ENCODE measurements at regions not wholly inside any gene's neighbourhood (a gene's known extent, or its start where the extent isn't known, plus 50 kb on each side); places are given as distances from the start of the nearest gene placed in this dataset.

DNA sequence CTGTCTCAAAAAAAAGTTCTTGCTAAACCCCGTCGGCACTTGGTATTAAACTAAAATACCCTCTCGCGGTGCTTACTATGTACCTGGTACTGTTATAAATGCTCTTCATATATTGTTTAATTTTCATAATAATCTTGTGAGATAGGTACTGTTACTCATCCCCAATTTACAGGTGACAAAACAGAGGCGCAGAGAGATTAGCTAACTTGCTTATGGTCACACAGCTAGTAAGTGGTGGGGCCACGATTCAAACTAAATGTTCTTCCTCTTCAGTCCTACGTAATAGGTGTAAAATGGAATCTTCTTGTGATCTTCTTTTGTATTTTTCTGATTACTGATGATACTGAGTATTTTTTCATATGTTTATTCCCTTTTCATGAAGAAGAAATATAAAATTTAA lies 51.3 kb downstream of the TET3 start:
- Mint-ChIP-seq H3K4me3 (no peak overlapping the region), H3K9me3 (no peaks in the 10 kb centered on the region), H3K27ac (peak overlapping the region; percentile 85), H3K27me3 (no peaks in the 10 kb centered on the region), H3K4me1 (peaks cover 90% of the 10 kb centered on the region), H3K36me3 (no peaks in the 10 kb centered on the region)

DNA sequence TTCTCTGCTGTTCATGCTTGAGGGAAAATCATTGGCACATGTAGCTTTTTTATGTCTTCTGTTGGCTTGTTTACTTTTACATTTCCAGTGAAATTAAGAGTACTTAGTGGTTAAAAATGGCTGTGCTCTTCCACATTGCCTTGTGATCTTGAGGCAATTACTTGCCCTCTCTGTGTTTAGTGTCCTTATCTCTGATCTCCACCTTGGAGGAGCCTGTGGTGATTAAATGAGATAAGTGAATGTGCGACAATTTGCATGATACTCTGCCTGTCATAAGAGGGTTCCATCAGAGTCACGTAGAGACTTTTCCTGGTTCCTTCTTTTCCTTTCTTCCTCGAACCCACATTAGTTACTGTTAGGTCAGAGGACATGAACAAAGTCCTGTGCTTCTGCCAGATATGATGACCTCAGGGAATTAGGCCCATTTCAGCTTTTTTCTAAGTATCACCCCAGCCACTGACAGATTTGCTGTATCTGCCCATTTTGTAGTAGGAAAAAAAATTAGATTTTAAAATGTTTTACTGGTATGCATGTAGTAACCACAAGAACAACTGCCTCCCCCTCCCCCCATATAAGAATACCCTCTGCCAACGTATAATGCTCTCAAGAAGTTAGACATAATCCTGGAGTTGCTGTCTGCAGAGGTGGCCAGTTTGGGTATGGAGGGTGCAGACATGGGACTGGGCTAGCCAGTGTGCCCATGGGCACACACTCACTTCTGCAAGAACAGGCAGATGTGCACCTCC lies 51.9 kb downstream of the TET3 start:
- no peaks in the 10 kb centered on the region for H3K9me3 Mint-ChIP-seq
- H3K4me3 Mint-ChIP-seq = no peak overlapping the region
- H3K27me3 Mint-ChIP-seq = no peaks in the 10 kb centered on the region
- H3K36me3 Mint-ChIP-seq = no peaks in the 10 kb centered on the region
- H3K4me1 Mint-ChIP-seq = peaks cover 90% of the 10 kb centered on the region
- H3K27ac Mint-ChIP-seq = peak overlapping the region; percentile 85

DNA sequence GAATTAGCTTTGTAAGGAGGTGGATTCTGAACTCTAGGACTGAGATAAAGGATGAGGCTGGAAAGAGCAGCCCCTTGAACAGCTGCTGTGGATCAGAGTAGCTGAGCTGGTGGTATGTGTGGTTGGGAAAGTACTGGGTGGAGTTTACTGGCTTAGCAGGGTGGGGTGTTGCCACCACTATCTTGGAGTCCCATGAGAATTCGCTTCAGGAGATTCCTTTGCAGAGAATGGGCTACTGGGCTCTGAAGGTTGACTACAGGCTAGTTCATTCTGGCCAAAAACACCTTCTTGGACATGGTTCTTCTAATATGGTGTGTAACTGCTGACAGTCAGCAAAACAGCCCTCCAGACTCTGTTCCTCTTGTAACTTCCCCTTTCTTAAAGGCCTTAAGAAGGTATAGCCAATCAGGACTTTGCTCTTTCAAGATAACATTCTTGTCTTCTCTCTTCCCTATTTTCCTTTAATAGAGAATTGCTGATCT lies 52.7 kb downstream of the TET3 start:
- no peaks in the 10 kb centered on the region for H3K9me3 Mint-ChIP-seq
- peaks cover 88% of the 10 kb centered on the region for H3K4me1 Mint-ChIP-seq
- peak overlapping the region; percentile 73 for H3K27ac Mint-ChIP-seq
- H3K4me3 Mint-ChIP-seq = peak overlapping the region; percentile 20
- no peaks in the 10 kb centered on the region for H3K36me3 Mint-ChIP-seq
- H3K27me3 Mint-ChIP-seq = no peaks in the 10 kb centered on the region

DNA sequence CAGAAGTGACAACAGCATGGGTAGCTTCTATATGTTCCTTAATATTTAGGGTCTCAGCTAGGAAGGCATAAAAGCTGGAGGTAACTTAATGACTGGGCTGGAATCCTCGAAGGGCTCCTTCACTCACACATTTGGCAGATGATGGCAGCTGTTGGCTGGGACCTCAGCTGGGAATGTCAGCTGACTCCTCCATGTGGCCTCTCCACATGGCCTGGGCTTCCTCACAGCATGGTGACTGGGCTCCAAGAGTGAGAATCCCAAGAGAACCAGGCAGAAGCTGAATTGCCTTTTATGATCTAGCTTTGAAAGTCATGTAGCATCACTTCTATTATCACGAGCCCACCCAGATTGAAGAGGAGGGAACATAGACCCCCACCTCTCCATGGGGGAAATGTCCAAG lies 54.9 kb downstream of the TET3 start:
- Mint-ChIP-seq H3K27ac (no peak overlapping the region), H3K27me3 (no peaks in the 10 kb centered on the region)

DNA sequence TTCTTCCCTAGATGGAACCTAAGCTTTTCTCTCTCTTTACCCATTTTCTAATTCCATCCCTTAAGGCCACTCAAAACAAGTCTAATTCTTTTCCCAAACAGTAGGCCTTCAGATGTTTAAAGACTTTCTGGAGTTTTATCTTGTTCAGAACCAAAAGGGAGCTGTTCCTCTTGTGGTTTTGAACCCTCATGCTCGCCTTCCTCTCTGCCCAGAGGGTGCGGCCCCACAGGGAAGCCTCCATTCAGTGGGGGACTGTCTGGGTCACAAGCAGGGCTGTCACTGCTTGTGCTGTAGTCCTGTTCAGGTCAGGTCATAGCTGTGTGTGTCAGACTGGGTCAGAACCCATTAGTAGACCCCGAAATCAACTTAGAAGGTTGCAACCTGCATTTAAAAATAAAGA lies 56.5 kb downstream of the TET3 start:
- peaks cover 90% of the 10 kb centered on the region for H3K4me1 Mint-ChIP-seq
- peak overlapping the region; percentile 49 for H3K4me3 Mint-ChIP-seq
- H3K36me3 Mint-ChIP-seq = no peaks in the 10 kb centered on the region
- no peaks in the 10 kb centered on the region for H3K9me3 Mint-ChIP-seq
- peak overlapping the region; percentile 41 for H3K27ac Mint-ChIP-seq
- no peaks in the 10 kb centered on the region for H3K27me3 Mint-ChIP-seq

More for the DNA sequence above, 54.9 kb downstream of the TET3 start:
- H3K4me1 Mint-ChIP-seq = peaks cover 83% of the 10 kb centered on the region
- no peaks in the 10 kb centered on the region for H3K36me3 Mint-ChIP-seq
- H3K4me3 Mint-ChIP-seq = peak overlapping the region; percentile 0
- no peaks in the 10 kb centered on the region for H3K9me3 Mint-ChIP-seq

DNA sequence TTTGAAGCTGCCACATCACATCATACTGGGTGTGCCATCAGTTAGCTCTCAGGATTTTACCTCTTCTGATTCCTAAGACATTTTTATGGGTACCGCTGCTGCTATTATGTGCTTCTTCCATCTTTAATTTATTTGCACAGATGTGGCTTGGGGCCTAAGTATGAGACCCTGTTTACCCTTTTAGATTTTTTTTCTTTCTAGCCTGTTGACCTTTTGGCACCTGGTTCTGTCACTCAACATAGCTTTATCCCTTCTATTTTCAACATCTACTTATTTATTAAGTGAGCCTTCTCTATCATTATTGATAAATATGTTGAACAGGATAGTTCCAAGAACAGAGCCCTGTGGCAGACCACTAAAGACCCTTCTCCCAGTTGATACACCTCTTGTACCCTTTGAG lies 57.0 kb downstream of the TET3 start:
- Mint-ChIP-seq H3K9me3 (no peaks in the 10 kb centered on the region), H3K4me3 (no peak overlapping the region), H3K27ac (no peak overlapping the region), H3K4me1 (peaks cover 84% of the 10 kb centered on the region), H3K36me3 (no peaks in the 10 kb centered on the region), H3K27me3 (no peaks in the 10 kb centered on the region)

DNA sequence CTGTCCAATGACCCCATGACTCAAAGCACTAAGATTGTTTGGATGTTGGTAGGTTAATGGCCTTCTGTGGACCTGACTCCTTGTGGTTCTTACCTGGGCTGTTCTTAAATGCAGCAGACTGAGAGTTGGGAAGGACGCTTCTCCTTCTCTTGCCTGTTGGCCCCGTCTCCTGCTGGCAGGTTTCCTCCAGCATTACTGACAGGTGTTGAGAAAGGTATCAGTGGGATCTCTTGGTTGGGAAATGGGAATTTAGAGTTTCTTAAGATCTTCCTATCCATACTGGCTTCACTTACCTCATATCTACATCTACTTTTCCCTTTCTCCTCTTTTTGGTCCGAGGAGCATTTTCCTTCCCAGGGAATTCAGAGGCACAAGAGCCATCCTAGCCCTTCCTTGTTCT lies 57.9 kb downstream of the TET3 start:
- no peaks in the 10 kb centered on the region for H3K9me3 Mint-ChIP-seq
- peak overlapping the region; percentile 60 for H3K27ac Mint-ChIP-seq
- no peaks in the 10 kb centered on the region for H3K27me3 Mint-ChIP-seq
- H3K36me3 Mint-ChIP-seq = no peaks in the 10 kb centered on the region
- H3K4me1 Mint-ChIP-seq = peaks cover 76% of the 10 kb centered on the region
- H3K4me3 Mint-ChIP-seq = no peak overlapping the region

DNA sequence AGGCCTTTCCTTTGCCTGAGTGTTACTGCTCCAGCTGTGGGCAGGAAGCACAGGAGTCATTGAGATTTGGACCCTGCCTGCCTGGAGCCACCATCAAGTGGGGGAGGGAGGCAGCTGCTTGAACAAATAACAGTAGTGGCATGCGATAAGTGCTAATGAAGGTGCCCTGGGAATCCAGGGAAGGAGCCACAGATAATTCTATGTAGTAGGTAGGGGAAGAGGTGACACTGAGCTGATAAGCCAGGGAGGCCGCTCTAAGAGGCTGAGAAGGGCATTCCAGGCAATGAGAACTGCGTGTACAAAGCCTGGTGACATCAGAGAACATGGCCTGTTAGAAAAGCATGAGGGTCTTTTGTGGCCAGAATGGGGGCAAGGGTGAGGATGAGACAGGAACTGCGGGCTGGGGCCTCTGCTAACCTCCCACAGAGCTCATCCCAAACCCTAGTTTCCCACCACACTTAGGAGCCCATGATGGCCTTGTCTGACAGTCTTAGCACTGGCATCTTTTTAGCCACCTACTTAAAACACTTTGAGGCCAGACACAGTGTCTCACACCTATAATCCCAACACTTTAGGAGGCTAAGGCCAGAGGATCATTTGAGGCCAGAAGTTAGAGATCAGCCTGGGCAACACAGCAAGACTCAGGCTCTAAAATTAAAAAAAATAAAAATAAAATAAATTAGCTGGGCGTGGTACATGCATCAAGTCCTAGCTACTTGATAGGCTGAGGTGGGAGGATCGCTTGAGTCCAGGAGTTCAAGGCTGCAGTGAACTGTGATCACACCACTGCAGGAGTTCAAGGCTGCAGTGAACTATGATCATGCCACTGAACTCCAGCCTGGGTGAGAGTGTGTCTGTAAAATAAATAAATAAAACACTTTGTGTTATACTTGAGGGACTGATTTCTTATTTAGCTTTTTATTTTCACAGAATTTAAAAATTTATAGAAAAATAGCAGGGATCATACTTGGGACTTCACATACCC lies 58.9 kb downstream of the TET3 start:
- Mint-ChIP-seq H3K4me3 (no peak overlapping the region), H3K27ac (no peak overlapping the region), H3K36me3 (no peaks in the 10 kb centered on the region), H3K27me3 (no peaks in the 10 kb centered on the region), H3K9me3 (no peaks in the 10 kb centered on the region), H3K4me1 (peaks cover 71% of the 10 kb centered on the region)

DNA sequence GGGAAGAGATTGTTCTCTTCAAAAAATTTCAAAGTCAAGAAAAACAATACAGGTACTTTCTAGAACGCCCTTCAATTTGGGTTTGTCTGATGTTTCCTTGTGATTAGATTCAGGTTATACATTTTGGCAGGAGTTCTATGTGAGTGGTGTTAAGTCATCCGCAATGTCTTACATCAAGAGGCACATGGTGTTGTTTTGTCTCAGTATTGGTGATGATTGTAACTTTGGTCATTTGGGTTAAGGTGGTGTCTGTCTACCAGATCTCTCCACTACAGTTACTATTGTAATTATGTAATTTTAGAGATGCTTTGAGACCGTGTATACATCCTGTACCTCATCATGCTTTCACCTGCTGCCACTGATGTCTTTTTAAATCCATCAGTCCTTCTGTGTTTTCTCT lies 60.3 kb downstream of the TET3 start:
- Mint-ChIP-seq H3K9me3 (no peaks in the 10 kb centered on the region), H3K27ac (peak overlapping the region; percentile 72), H3K4me1 (peaks cover 70% of the 10 kb centered on the region), H3K27me3 (no peaks in the 10 kb centered on the region), H3K36me3 (no peaks in the 10 kb centered on the region), H3K4me3 (no peak overlapping the region)

DNA sequence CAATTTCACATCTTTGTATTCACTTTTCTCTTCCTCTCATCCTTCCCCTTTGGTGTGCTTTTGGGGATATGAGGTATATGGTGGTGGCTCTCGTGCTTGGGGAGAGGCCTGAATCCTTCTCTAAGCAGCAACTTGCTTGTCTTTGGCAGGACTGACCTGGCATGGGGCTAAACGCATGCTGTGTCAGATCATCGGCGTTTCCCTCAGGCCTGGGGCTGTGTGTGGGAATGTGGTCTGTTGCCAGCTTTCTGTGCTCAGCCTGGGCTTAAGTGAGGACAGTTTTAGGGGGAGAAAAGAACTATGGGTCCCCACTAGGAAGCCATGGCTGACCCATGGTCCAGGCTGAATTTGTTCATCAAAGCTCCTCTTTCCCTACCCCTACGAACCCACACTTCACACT lies 60.7 kb downstream of the TET3 start:
- no peak overlapping the region for H3K4me3 Mint-ChIP-seq
- no peaks in the 10 kb centered on the region for H3K9me3 Mint-ChIP-seq
- H3K27me3 Mint-ChIP-seq = no peaks in the 10 kb centered on the region
- peak overlapping the region; percentile 72 for H3K27ac Mint-ChIP-seq
- peaks cover 68% of the 10 kb centered on the region for H3K4me1 Mint-ChIP-seq
- no peaks in the 10 kb centered on the region for H3K36me3 Mint-ChIP-seq

DNA sequence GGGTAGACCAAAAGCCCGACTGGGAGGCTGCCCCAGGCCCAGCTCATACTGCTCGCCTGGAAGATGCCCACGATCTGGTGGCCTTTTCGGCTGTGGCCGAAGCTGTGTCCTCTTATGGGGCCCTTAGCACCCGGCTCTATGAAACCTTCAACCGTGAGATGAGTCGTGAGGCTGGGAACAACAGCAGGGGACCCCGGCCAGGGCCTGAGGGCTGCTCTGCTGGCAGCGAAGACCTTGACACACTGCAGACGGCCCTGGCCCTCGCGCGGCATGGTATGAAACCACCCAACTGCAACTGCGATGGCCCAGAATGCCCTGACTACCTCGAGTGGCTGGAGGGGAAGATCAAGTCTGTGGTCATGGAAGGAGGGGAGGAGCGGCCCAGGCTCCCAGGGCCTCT lies 61.7 kb downstream of the TET3 start:
- Mint-ChIP-seq H3K9me3 (no peaks in the 10 kb centered on the region), H3K4me1 (peaks cover 68% of the 10 kb centered on the region), H3K27me3 (no peaks in the 10 kb centered on the region), H3K4me3 (no peak overlapping the region), H3K36me3 (no peaks in the 10 kb centered on the region), H3K27ac (no peak overlapping the region)

DNA sequence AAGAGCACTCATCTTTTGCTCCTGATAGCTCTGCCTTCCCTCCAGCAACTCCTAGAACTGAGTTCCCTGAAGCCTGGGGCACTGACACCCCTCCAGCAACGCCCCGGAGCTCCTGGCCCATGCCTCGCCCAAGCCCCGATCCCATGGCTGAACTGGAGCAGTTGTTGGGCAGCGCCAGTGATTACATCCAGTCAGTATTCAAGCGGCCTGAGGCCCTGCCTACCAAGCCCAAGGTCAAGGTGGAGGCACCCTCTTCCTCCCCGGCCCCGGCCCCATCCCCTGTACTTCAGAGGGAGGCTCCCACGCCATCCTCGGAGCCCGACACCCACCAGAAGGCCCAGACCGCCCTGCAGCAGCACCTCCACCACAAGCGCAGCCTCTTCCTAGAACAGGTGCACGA lies 62.4 kb downstream of the TET3 start:
- no peak overlapping the region for H3K4me3 Mint-ChIP-seq
- H3K9me3 Mint-ChIP-seq = no peaks in the 10 kb centered on the region
- no peaks in the 10 kb centered on the region for H3K27me3 Mint-ChIP-seq
- H3K36me3 Mint-ChIP-seq = no peaks in the 10 kb centered on the region
- H3K27ac Mint-ChIP-seq = no peak overlapping the region
- peaks cover 66% of the 10 kb centered on the region for H3K4me1 Mint-ChIP-seq

DNA sequence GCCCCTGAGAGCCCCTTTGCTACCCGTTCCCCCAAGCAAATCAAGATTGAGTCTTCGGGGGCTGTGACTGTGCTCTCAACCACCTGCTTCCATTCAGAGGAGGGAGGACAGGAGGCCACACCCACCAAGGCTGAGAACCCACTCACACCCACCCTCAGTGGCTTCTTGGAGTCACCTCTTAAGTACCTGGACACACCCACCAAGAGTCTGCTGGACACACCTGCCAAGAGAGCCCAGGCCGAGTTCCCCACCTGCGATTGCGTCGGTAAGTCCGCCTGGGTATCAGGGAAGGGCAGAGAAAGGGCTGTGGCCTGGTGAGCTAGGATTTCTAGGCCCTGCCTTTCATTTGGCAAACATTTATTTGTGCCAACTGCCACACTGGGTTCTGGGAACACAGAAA lies 63.4 kb downstream of the TET3 start:
- H3K4me1 Mint-ChIP-seq = peaks cover 65% of the 10 kb centered on the region
- H3K9me3 Mint-ChIP-seq = no peaks in the 10 kb centered on the region
- peaks cover 1% of the 10 kb centered on the region for H3K36me3 Mint-ChIP-seq
- H3K4me3 Mint-ChIP-seq = no peak overlapping the region
- H3K27ac Mint-ChIP-seq = peak overlapping the region; percentile 79
- H3K27me3 Mint-ChIP-seq = no peaks in the 10 kb centered on the region

DNA sequence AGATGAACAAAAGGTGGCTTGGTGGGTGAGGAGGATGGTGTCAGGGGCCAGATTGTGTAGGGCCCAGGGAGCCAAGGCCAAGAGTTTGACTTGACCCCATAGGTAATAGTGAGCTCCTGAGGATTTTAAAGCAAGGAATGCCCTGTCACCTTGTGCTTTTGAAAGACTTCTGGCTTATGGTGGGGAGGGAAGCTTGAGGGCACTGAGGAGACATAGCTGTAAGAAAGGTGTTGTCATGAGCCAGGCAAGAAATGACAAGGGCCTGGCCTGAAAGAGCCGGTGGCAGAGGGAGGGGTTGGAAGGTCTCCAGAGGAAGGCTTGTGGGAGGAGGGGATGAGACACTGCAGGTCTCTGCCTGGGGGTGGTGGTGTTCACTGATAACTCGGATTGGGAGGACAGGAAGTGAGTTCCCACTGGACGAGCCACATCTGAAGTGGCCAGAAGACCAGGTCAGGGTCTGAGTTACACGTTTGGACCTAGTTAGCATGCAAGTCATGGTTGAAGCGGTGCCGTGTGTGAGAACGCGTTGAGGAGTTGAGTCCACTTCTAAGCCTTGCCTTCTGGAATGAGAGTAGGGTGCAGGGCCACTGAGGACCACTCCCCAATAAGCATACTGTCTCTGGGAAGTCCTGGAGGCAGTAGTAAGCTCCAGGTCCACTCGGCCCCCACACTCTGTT lies 64.3 kb downstream of the TET3 start:
- peaks cover 5% of the 10 kb centered on the region for H3K36me3 Mint-ChIP-seq
- H3K9me3 Mint-ChIP-seq = no peaks in the 10 kb centered on the region
- H3K4me3 Mint-ChIP-seq = no peak overlapping the region
- peaks cover 68% of the 10 kb centered on the region for H3K4me1 Mint-ChIP-seq
- H3K27ac Mint-ChIP-seq = peak overlapping the region; percentile 79
- no peaks in the 10 kb centered on the region for H3K27me3 Mint-ChIP-seq

DNA sequence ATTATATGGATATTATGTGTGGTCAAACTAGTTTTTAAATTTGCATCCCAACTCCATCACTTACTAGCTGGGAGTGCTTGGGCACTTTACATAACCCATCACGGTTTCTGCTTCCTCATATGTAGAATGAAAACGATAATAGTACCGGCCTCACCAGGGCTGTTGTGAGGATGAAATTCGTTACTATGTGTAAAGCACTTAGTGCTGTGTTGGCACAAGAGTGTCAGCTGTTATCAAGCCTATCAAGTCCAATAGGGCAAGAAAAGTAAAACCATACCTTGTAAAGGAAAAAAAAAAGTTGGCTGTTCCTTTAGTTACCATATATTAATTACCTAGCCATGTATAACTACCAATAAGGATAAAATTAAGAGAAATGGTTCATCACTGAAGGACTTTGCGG lies 65.4 kb downstream of the TET3 start:
- H3K27me3 Mint-ChIP-seq = no peaks in the 10 kb centered on the region
- peaks cover 68% of the 10 kb centered on the region for H3K4me1 Mint-ChIP-seq
- no peak overlapping the region for H3K27ac Mint-ChIP-seq
- H3K9me3 Mint-ChIP-seq = no peaks in the 10 kb centered on the region
- peaks cover 7% of the 10 kb centered on the region for H3K36me3 Mint-ChIP-seq
- no peak overlapping the region for H3K4me3 Mint-ChIP-seq
